ENCODE measurements at regions not wholly inside any gene's neighbourhood (a gene's known extent, or its start where the extent isn't known, plus 50 kb on each side); places are given as distances from the start of the nearest gene placed in this dataset.

DNA sequence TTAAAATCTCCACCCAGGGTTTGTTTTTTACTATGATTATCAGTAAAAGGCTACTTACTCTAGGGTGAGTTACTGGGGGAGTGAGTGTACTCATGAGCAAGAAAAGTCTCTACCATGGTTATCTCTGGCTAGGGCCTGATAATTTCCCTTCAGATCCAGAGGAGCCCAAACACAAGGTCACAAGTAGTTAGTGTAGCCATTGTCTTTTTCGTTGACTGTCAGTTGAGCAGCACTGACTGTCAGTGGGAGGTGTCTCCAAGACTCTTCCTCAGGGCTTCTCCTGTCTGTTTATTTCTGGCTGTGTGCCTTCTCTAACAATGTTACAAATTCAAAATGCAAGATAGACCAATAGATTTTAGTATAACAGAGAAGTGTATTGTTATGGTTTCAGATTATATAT is 181.2 kb upstream of the MIS18BP1 start:
- TF ChIP-seq POLR2AphosphoS5 (IDR thresholded peaks at IDR 0.05; ENCODE audit: low read depth) (no peak), GABPA (IDR thresholded peaks at IDR 0.05; ENCODE audit: low read depth) (no peak), SPI1 (IDR thresholded peaks at IDR 0.05; ENCODE audit: borderline replicate concordance, low read depth) (no peak)
- TF ChIP-seq, protein P1, sequence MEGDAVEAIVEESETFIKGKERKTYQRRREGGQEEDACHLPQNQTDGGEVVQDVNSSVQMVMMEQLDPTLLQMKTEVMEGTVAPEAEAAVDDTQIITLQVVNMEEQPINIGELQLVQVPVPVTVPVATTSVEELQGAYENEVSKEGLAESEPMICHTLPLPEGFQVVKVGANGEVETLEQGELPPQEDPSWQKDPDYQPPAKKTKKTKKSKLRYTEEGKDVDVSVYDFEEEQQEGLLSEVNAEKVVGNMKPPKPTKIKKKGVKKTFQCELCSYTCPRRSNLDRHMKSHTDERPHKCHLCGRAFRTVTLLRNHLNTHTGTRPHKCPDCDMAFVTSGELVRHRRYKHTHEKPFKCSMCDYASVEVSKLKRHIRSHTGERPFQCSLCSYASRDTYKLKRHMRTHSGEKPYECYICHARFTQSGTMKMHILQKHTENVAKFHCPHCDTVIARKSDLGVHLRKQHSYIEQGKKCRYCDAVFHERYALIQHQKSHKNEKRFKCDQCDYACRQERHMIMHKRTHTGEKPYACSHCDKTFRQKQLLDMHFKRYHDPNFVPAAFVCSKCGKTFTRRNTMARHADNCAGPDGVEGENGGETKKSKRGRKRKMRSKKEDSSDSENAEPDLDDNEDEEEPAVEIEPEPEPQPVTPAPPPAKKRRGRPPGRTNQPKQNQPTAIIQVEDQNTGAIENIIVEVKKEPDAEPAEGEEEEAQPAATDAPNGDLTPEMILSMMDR (IDR thresholded peaks at IDR 0.05; ENCODE audit: insufficient read depth, low read length), result no peak
- TF ChIP-seq, protein P2, sequence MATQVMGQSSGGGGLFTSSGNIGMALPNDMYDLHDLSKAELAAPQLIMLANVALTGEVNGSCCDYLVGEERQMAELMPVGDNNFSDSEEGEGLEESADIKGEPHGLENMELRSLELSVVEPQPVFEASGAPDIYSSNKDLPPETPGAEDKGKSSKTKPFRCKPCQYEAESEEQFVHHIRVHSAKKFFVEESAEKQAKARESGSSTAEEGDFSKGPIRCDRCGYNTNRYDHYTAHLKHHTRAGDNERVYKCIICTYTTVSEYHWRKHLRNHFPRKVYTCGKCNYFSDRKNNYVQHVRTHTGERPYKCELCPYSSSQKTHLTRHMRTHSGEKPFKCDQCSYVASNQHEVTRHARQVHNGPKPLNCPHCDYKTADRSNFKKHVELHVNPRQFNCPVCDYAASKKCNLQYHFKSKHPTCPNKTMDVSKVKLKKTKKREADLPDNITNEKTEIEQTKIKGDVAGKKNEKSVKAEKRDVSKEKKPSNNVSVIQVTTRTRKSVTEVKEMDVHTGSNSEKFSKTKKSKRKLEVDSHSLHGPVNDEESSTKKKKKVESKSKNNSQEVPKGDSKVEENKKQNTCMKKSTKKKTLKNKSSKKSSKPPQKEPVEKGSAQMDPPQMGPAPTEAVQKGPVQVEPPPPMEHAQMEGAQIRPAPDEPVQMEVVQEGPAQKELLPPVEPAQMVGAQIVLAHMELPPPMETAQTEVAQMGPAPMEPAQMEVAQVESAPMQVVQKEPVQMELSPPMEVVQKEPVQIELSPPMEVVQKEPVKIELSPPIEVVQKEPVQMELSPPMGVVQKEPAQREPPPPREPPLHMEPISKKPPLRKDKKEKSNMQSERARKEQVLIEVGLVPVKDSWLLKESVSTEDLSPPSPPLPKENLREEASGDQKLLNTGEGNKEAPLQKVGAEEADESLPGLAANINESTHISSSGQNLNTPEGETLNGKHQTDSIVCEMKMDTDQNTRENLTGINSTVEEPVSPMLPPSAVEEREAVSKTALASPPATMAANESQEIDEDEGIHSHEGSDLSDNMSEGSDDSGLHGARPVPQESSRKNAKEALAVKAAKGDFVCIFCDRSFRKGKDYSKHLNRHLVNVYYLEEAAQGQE (IDR thresholded peaks at IDR 0.05; ENCODE audit: insufficient replicate concordance, low read depth), result no peak

Data from HL-60 (cell line).